ENCODE measurements at regions not wholly inside any gene's neighbourhood (a gene's known extent, or its start where the extent isn't known, plus 50 kb on each side); places are given as distances from the start of the nearest gene placed in this dataset.
"Not testable (repeated sequence)": the region's sequence is repeated elsewhere in the genome, so short reads cannot be mapped to it uniquely, and the experiment has no call there.

DNA sequence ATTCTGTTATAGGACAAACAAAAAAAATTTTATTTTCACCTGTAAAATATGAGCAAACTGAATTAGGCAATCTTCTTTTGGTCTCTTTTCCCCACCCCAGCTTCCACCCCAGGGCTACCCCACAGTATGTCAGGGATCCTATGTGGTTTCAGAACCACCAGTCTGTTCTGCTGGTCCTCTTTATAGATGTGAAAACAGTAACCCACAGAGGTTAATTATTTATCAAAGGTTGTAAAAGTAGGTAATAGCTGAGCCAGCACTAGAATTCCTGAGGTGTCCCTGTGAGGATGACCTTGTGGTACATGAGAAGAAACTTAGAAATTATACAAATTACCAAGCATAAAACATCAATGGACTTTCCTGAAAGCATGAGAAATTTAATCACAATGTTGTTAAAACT is 428.7 kb downstream of the CNTNAP4 start:
- no peak overlapping the region for H3K27ac ChIP-seq
- H3K4me2 ChIP-seq, result peak overlapping the region; percentile 16
- no peak overlapping the region for H2AFZ ChIP-seq
- peak; percentile 11 for DNase-seq (ENCODE audit: low spot score)
- H3K4me1 ChIP-seq (ENCODE audit: insufficient read depth), result peaks cover 4% of the 10 kb centered on the region
- no peaks in the 10 kb centered on the region for H3K9me3 ChIP-seq (ENCODE audit: low read depth)
- H3K4me3 ChIP-seq, result no peak overlapping the region
- H3K79me2 ChIP-seq, result no peaks in the 10 kb centered on the region
- TF ChIP-seq, protein P1, sequence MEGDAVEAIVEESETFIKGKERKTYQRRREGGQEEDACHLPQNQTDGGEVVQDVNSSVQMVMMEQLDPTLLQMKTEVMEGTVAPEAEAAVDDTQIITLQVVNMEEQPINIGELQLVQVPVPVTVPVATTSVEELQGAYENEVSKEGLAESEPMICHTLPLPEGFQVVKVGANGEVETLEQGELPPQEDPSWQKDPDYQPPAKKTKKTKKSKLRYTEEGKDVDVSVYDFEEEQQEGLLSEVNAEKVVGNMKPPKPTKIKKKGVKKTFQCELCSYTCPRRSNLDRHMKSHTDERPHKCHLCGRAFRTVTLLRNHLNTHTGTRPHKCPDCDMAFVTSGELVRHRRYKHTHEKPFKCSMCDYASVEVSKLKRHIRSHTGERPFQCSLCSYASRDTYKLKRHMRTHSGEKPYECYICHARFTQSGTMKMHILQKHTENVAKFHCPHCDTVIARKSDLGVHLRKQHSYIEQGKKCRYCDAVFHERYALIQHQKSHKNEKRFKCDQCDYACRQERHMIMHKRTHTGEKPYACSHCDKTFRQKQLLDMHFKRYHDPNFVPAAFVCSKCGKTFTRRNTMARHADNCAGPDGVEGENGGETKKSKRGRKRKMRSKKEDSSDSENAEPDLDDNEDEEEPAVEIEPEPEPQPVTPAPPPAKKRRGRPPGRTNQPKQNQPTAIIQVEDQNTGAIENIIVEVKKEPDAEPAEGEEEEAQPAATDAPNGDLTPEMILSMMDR (IDR thresholded peaks at IDR 0.05; ENCODE audit: poor library complexity), result no peak
- no peak for TF ChIP-seq EZH2 (IDR thresholded peaks at IDR 0.05; ENCODE audit: borderline replicate concordance)
- TF ChIP-seq EZH2phosphoT487 (IDR thresholded peaks at IDR 0.05; ENCODE audit: low read depth, severe bottlenecking, unreplicated experiment), result no peak
- H3K27me3 ChIP-seq, result no peaks in the 10 kb centered on the region
- no peaks in the 10 kb centered on the region for H3K9me2 ChIP-seq (replicated peaks; ENCODE audit: insufficient read depth)
- H3K36me3 ChIP-seq (replicated peaks; ENCODE audit: insufficient read depth, low read depth), result no peaks in the 10 kb centered on the region
- no peaks in the 10 kb centered on the region for H4K20me1 ChIP-seq (ENCODE audit: insufficient read depth, poor library complexity, severe bottlenecking)

DNA sequence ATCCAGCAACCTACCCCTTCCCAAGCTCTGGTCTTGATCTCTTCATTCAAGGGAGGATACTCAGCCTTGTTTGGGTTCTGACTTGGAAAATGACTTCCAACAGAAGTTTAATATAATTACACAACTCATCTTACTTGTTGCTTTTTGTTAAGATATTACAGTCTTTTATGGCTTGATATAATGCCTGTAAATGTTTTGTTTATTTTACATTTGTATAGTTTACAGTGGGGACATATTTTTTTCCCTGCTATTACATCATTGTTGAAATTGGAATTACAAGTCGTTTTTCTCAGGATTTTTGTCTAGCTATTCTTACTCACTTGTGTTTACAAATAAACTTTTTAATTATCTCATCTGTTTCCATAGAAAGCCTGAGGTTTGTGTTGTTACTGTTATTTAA is 436.0 kb downstream of the CNTNAP4 start:
- H2AFZ ChIP-seq, result no peak overlapping the region
- H4K20me1 ChIP-seq (ENCODE audit: insufficient read depth, poor library complexity, severe bottlenecking), result no peaks in the 10 kb centered on the region
- 44% methylated on average over 1 of the region's 1 CpG for WGBS (ENCODE audit: low lambda C conversion rate, missing lambda C conversion rate)

DNA sequence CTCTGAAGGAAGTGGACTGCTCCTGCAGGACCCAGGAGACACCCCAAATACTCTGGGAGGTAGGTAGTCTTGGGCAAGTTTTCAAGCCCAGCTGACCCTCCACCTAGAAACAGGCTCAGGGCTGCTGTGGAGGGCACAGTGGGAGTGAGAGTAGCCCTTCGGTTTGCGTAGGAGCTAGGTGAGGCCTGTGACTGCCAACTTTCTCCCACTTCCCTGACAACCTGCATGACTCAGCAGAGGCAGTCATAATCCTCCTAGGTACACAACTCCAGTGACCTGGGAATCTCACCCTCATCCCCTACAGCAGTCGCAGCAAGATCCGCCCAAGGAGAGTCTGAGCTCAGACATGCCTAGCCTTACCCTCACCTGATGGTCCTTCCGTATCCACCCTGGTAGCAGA is 439.1 kb downstream of the CNTNAP4 start:
- not testable (repeated sequence) for H3K27me3 ChIP-seq; H3K9me3 ChIP-seq (ENCODE audit: low read depth); H2AFZ ChIP-seq; H3K4me1 ChIP-seq (ENCODE audit: insufficient read depth); H3K4me2 ChIP-seq; H3K36me3 ChIP-seq (replicated peaks; ENCODE audit: insufficient read depth, low read depth); H3K27ac ChIP-seq; H3K79me2 ChIP-seq; H4K20me1 ChIP-seq (ENCODE audit: insufficient read depth, poor library complexity, severe bottlenecking); H3K4me3 ChIP-seq; H3K9me2 ChIP-seq (replicated peaks; ENCODE audit: insufficient read depth)
- WGBS (ENCODE audit: low lambda C conversion rate, missing lambda C conversion rate), result 94% methylated on average over 5 of the region's 5 CpGs
- peak; percentile 4 for DNase-seq (ENCODE audit: low spot score)

More for the DNA sequence above, 436.0 kb downstream of the CNTNAP4 start:
- no peaks in the 10 kb centered on the region for H3K27me3 ChIP-seq
- no peaks in the 10 kb centered on the region for H3K9me2 ChIP-seq (replicated peaks; ENCODE audit: insufficient read depth)
- no peaks in the 10 kb centered on the region for H3K79me2 ChIP-seq
- no peak overlapping the region for H3K4me2 ChIP-seq
- TF ChIP-seq, protein P1 (IDR thresholded peaks at IDR 0.05; ENCODE audit: poor library complexity), result no peak
- TF ChIP-seq EZH2 (IDR thresholded peaks at IDR 0.05; ENCODE audit: borderline replicate concordance) (no peak), EZH2phosphoT487 (IDR thresholded peaks at IDR 0.05; ENCODE audit: low read depth, severe bottlenecking, unreplicated experiment) (no peak)
- H3K4me3 ChIP-seq, result no peak overlapping the region
- H3K36me3 ChIP-seq (replicated peaks; ENCODE audit: insufficient read depth, low read depth), result no peaks in the 10 kb centered on the region
- no peak overlapping the region for H3K27ac ChIP-seq
- no peak for DNase-seq (ENCODE audit: low spot score)
- no peaks in the 10 kb centered on the region for H3K9me3 ChIP-seq (ENCODE audit: low read depth)
- H3K4me1 ChIP-seq (ENCODE audit: insufficient read depth), result no peaks in the 10 kb centered on the region

DNA sequence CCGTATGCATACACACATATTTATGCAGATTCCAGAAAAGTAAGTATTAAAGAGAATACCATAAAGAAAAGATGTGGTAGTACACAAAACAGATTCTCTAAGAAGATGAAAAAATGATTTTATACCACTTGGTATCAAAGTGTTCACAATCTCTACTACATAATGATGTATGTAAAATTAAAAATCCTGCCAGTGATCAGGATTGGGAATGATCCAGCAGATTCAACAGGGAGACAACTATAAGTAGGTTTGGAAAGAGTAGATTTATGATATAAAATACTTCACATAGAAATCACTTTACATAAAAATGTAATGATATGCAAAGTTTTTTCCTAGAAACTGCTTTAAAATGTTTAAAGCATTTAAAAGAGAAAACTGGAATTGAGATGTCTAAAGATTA is 447.0 kb downstream of the CNTNAP4 start:
- no peak overlapping the region for H3K4me3 ChIP-seq
- no peak overlapping the region for H2AFZ ChIP-seq
- no peak for DNase-seq (ENCODE audit: low spot score)
- H3K79me2 ChIP-seq, result no peaks in the 10 kb centered on the region
- H3K4me2 ChIP-seq, result no peak overlapping the region
- H3K4me1 ChIP-seq (ENCODE audit: insufficient read depth), result no peaks in the 10 kb centered on the region
- no peaks in the 10 kb centered on the region for H3K9me2 ChIP-seq (replicated peaks; ENCODE audit: insufficient read depth)
- no peaks in the 10 kb centered on the region for H4K20me1 ChIP-seq (ENCODE audit: insufficient read depth, poor library complexity, severe bottlenecking)
- no peaks in the 10 kb centered on the region for H3K36me3 ChIP-seq (replicated peaks; ENCODE audit: insufficient read depth, low read depth)
- H3K9me3 ChIP-seq (ENCODE audit: low read depth), result no peaks in the 10 kb centered on the region
- 92% methylated on average over 1 of the region's 1 CpG for WGBS (ENCODE audit: low lambda C conversion rate, missing lambda C conversion rate)
- H3K27ac ChIP-seq, result no peak overlapping the region
- H3K27me3 ChIP-seq, result no peaks in the 10 kb centered on the region
- TF ChIP-seq EZH2phosphoT487 (IDR thresholded peaks at IDR 0.05; ENCODE audit: low read depth, severe bottlenecking, unreplicated experiment), result no peak
- no peak for TF ChIP-seq EZH2 (IDR thresholded peaks at IDR 0.05; ENCODE audit: borderline replicate concordance)
- TF ChIP-seq, protein P1 (IDR thresholded peaks at IDR 0.05; ENCODE audit: poor library complexity), result no peak

Measured in hepatocyte (in vitro differentiated cells).